Activated CD8-positive, alpha-beta T cell treated with anti-CD3 and anti-CD28 coated beads for 36 hours (primary cell): ENCODE measurements at regions not wholly inside any gene's neighbourhood (a gene's known extent, or its start where the extent isn't known, plus 50 kb on each side); places are given as distances from the start of the nearest gene placed in this dataset.

Experiments
- ATAC-seq: fragments of 200-7000 bp; cut with Tn5 transposase; one replicate; pipeline ENCODE4 v1.10.0; 2021; ENCODE audit warnings: mild to moderate bottlenecking, moderate library complexity
- CTCF ChIA-PET: fragments of 350-600 bp; sonication (Branson Sonifier 250); formaldehyde crosslinking; loops from one replicate; lab custom pipeline; 2021; ENCODE audit warnings: antibody characterized with exemption; lab: Charles Lee
- POLR2A ChIA-PET: fragments of 350-600 bp; sonication (Branson Sonifier 250); formaldehyde crosslinking; loops from one replicate; lab custom pipeline; 2021; ENCODE audit warnings: antibody characterized with exemption; lab: Charles Lee
- DNase-seq: peaks from one replicate; pipeline ENCODE4 v3.0.0-alpha.2; 2020
- H3K27ac Mint-ChIP-seq: one replicate; pipeline ENCODE4 v1.8.0; 2021; ENCODE audit warnings: mild to moderate bottlenecking, mixed read lengths
- H3K27me3 Mint-ChIP-seq: one replicate; pipeline ENCODE4 v1.8.0; 2021; ENCODE audit warnings: mixed read lengths
- H3K36me3 Mint-ChIP-seq: one replicate; pipeline ENCODE4 v1.8.0; 2021; ENCODE audit warnings: low read depth, mixed read lengths
- H3K4me1 Mint-ChIP-seq: one replicate; pipeline ENCODE4 v1.8.0; 2021; ENCODE audit warnings: low read depth, mixed read lengths
- H3K4me3 Mint-ChIP-seq: one replicate; pipeline ENCODE4 v1.8.0; 2021; ENCODE audit warnings: mild to moderate bottlenecking, moderate library complexity, mixed read lengths
- H3K9me3 Mint-ChIP-seq: one replicate; pipeline ENCODE4 v1.8.0; 2021; ENCODE audit warnings: mixed read lengths
- CTCF ChIP-seq: fragments of 200-600 bp; IDR thresholded peaks from one replicate; pipeline ENCODE4 v1.8.0; 2022; ENCODE audit warnings: antibody characterized with exemption, mild to moderate bottlenecking
- intact Hi-C: fragments of 100-400 bp; cut with micrococcal nuclease; formaldehyde crosslinking; loops from one replicate; pipeline ENCODE4 v1.10.0; 2022

GRCh38 chr10:112045938-112046337 is 137.6 kb downstream of the GPAM start:
- H3K27me3 Mint-ChIP-seq = peaks cover 1% of the 10 kb centered on the region
- intact Hi-C loops = no loop called here
- H3K36me3 Mint-ChIP-seq = no peaks in the 10 kb centered on the region
- no peaks in the 10 kb centered on the region for H3K4me1 Mint-ChIP-seq
- ChIA-PET CTCF (no interaction called here), POLR2A (no interaction called here)
- H3K9me3 Mint-ChIP-seq = no peaks in the 10 kb centered on the region
- no peak overlapping the region for H3K27ac Mint-ChIP-seq
- no peak for TF ChIP-seq CTCF
- no peak overlapping the region for H3K4me3 Mint-ChIP-seq
- DNase-seq (no peak), ATAC-seq (no peak)

- ATAC-seq = no peak
- no peaks in the 10 kb centered on the region for H3K4me1 Mint-ChIP-seq
- H3K4me3 Mint-ChIP-seq = no peak overlapping the region
- H3K36me3 Mint-ChIP-seq = no peaks in the 10 kb centered on the region
- ChIA-PET POLR2A (no interaction called here), CTCF (no interaction called here)
- no peaks in the 10 kb centered on the region for H3K9me3 Mint-ChIP-seq
- no peak for DNase-seq
- intact Hi-C loops = no loop called here
- H3K27ac Mint-ChIP-seq = no peak overlapping the region
- no peaks in the 10 kb centered on the region for H3K27me3 Mint-ChIP-seq
- TF ChIP-seq CTCF = no peak
Measured at GRCh38 chr10:112047674-112048073, 135.9 kb downstream of the GPAM start.

- ChIA-PET POLR2A (no interaction called here), CTCF (no interaction called here)
- intact Hi-C loops = no loop called here
- Mint-ChIP-seq H3K4me1 (no peaks in the 10 kb centered on the region), H3K27me3 (peaks cover 1% of the 10 kb centered on the region), H3K9me3 (no peaks in the 10 kb centered on the region), H3K4me3 (no peak overlapping the region), H3K36me3 (no peaks in the 10 kb centered on the region), H3K27ac (no peak overlapping the region)
- no peak for ATAC-seq
- no peak for DNase-seq
- TF ChIP-seq CTCF = no peak
Measured at GRCh38 chr10:112052166-112052565, 131.4 kb downstream of the GPAM start.

- no peak for TF ChIP-seq CTCF
- Mint-ChIP-seq H3K9me3 (no peaks in the 10 kb centered on the region), H3K27me3 (peaks cover 3% of the 10 kb centered on the region), H3K36me3 (no peaks in the 10 kb centered on the region), H3K27ac (no peak overlapping the region), H3K4me1 (no peaks in the 10 kb centered on the region), H3K4me3 (no peak overlapping the region)
- intact Hi-C loops = no loop called here
- ATAC-seq (no peak), DNase-seq (no peak)
- ChIA-PET CTCF (interaction anchor here (0.7 kb wide), 1 partner anchor 483 kb away, joined by 3 read pairs; no protein-coding TSS in a partner anchor), POLR2A (no interaction called here)
Measured at GRCh38 chr10:112053895-112054294, 129.7 kb downstream of the GPAM start.

GRCh38 chr10:112054516-112054915 is 129.0 kb downstream of the GPAM start:
- ATAC-seq = no peak
- H3K4me3 Mint-ChIP-seq = no peak overlapping the region
- ChIA-PET CTCF (no interaction called here), POLR2A (no interaction called here)
- no peak for TF ChIP-seq CTCF
- intact Hi-C loops = no loop called here
- no peaks in the 10 kb centered on the region for H3K36me3 Mint-ChIP-seq
- DNase-seq = no peak
- no peak overlapping the region for H3K27ac Mint-ChIP-seq
- no peaks in the 10 kb centered on the region for H3K4me1 Mint-ChIP-seq
- H3K27me3 Mint-ChIP-seq = peaks cover 7% of the 10 kb centered on the region
- H3K9me3 Mint-ChIP-seq = no peaks in the 10 kb centered on the region
